GM12872 (cell line): ENCODE measurements at regions not wholly inside any gene's neighbourhood (a gene's known extent, or its start where the extent isn't known, plus 50 kb on each side); places are given as distances from the start of the nearest gene placed in this dataset.

Source experiments
- TF ChIP-seq, protein P1 (sequence below): IDR thresholded peaks from 3 replicates; pipeline ENCODE4 v1.5.1; 2011; ENCODE audit warnings: low read depth, mild to moderate bottlenecking, low read length, moderate library complexity; ENCODE audit not compliant: insufficient read depth

DNA sequence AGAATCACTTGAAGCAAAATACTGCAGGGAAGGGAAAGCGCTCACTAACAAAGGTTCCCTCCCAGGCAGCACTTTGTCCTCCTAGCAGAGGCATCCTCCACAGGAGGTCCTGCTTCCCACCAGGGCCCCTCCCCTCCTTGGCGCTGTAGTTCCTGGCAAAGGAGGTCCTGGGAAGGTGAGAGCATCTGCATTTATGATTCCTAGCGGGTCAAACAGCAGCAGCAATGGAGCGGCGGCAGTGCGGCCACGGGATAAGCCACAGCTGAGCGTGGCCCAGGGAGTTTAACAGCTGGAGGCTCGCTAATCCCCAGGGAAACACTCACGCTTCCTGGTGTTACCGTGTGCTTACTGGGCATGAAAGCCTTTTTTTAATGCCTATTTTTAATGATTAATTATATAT lies 185.8 kb downstream of the TTLL2 start:
- TF ChIP-seq, protein P1, sequence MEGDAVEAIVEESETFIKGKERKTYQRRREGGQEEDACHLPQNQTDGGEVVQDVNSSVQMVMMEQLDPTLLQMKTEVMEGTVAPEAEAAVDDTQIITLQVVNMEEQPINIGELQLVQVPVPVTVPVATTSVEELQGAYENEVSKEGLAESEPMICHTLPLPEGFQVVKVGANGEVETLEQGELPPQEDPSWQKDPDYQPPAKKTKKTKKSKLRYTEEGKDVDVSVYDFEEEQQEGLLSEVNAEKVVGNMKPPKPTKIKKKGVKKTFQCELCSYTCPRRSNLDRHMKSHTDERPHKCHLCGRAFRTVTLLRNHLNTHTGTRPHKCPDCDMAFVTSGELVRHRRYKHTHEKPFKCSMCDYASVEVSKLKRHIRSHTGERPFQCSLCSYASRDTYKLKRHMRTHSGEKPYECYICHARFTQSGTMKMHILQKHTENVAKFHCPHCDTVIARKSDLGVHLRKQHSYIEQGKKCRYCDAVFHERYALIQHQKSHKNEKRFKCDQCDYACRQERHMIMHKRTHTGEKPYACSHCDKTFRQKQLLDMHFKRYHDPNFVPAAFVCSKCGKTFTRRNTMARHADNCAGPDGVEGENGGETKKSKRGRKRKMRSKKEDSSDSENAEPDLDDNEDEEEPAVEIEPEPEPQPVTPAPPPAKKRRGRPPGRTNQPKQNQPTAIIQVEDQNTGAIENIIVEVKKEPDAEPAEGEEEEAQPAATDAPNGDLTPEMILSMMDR = no peak

DNA sequence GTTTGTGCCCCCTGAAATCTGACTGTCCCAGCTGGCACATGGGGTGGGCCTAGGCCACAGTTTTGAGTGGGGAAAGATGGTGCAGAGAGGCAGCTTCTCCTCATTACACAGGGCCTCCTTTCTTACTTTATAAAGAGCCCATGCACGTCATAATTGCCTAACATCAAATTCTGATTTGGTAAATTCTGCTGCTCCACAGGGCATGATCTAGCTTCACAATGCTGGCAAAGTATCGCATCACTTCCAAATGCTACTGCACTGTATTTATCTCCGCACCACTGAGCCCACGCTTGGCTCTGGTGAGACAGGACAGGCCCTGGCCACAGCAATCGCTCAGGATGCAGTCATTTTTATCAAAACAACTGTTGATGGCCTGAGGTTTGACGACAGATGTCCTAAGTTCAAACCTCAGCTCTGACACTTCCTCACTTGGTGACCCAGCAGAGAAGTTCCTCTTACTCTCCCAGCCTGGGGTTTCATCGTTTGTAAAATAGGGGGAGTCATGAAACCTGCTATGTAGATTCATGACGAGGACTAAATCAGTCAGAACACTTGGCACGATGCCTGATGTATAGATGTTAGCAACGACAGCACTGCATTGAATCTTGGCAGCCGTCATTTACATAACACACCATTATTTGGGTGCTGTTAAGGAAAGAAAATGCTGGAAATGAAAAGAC lies 187.9 kb downstream of the TTLL2 start:
- TF ChIP-seq, protein P1 = no peak

DNA sequence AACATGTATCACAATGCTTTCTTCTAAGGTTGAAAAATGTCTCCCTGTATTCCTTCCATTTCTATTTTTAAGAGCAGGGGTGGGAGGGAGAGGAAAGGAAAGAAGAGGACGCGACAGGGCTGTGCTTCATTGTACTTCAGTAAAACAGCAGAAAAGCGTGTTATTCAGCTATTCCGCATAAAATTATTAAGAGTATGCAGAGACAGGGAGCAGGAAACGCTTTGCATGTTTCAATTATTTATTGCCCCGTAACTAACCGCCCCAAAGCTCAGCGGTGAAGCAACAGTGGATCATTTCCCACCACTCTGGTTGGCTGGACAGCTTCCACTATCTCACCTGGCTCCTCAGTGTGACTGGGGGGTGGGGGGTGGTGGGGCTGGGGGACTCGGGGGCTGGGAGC lies 188.9 kb downstream of the TTLL2 start:
- TF ChIP-seq, protein P1 = no peak

DNA sequence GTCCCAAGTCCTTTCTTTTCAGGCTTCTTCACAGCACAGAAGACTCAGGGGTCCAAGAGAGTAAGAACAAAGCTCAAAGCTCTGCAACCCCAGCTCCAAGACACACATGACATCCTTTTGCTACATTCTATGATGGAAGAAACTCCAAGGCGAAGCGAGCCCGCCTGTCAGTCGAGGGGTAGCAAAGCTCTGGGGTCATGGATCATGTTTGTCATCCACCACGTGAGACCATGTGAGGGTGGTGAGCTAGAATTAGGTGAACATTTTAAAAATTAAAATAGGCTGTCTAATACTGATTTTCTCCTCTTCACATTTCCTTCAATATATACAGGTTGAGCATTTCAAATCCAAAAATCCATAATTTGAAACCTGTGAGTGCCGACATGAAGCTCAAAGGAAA lies 189.6 kb downstream of the TTLL2 start:
- TF ChIP-seq, protein P1 = no peak

DNA sequence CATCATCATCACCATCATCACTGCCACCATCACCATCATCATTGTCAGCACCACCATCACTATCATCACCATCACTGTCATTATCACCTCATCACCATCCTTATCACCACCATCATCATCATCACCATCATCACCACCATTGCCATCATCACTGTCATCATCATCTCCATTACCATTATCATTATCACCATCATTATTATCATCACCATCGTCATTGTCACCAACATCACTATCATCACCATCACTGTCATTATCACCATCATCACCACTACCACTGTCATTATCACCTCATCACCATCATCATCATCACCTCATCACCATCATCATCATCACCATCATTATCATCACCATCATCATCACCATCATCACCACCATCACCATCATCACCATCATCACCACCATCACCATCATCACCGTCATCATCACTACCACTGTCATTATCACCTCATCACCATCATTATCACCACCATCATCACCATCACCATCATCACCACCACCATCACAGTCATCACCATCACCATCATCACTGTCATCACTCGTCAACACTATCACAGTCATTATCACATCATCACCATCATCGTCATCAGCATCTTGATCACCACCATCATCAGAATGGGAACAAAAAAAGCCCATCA lies 191.1 kb downstream of the TTLL2 start:
- TF ChIP-seq, protein P1 = no peak

DNA sequence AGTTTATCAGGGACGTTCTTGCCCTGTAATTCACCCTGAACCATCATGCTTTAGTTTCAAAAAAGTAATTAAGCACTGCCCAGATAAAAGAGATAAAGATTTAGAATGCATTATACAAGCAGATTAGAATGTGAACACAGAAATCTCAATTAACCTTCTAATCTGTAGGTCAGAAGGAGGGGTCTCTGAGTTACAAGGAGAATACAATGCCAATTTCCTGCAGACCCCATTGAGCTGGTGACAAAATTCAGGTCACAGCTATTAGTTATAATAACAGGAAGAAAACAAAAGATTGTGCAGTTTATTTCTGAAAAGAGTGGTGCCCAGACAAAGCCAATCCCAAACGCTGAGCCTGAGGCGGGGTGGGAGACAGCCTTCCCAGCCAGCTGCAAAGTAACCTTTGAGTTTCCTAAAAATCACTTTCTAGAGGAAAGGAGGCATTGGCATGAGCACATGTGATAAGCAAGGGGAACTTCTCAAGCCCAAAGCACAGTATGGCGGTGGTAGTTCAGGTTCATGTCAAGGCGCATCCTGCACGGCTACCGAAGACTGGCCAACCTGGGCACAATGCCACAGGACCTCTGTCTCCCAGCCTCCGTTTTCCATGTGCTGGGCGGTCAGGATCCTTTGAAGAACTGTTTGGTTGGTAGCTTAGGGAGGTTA lies 192.5 kb downstream of the TTLL2 start:
- TF ChIP-seq, protein P1 = no peak

DNA sequence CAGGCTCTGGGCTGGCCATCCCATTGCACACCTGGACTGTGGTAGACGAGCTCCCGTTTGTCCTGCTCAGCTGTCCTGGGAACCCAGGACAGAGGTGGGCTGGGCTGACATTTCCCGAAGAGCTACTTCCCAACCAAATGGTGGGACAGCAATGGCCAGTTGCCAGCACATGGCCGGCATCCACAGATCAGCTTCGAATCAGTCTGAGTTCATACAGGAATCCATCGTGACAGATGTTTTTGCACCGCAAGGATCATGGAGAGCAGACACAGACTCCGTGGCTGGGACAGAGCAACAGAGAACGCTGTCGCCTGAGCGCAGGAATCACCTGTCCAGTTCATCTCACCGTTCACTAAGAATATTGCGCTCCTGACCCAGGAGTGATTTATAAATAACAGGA lies 198.5 kb downstream of the TTLL2 start:
- TF ChIP-seq, protein P1 = no peak
